GM06990 (cell line): ENCODE measurements at regions not wholly inside any gene's neighbourhood (a gene's known extent, or its start where the extent isn't known, plus 50 kb on each side); places are given as distances from the start of the nearest gene placed in this dataset.
A peak's percentile ranks its signal among the peaks of the same experiment; 100 is the strongest.
"Not testable (repeated sequence)": the region's sequence is repeated elsewhere in the genome, so short reads cannot be mapped to it uniquely, and the experiment has no call there.

Experiments
- DNase-seq: peaks from one replicate; pipeline ENCODE4 v3.0.0-alpha.2; 2011; ENCODE audit not compliant: insufficient read length; ENCODE audit errors: extremely low read depth
- H3K27me3 ChIP-seq: replicated peaks from 2 replicates; pipeline ENCODE4 v1.6.0; 2011; ENCODE audit warnings: low read length; ENCODE audit not compliant: control insufficient read depth, insufficient read depth
- H3K36me3 ChIP-seq: 2 replicates; pipeline ENCODE4 v1.5.1; 2011; ENCODE audit warnings: low read length; ENCODE audit not compliant: control insufficient read depth, insufficient read depth
- H3K4me3 ChIP-seq: replicated peaks from 2 replicates; pipeline ENCODE4 v1.5.1; 2011; ENCODE audit warnings: low read depth, mild to moderate bottlenecking, control low read depth, low read length
- CTCF ChIP-seq: IDR thresholded peaks from 2 replicates; pipeline ENCODE4 v1.5.1; 2011; ENCODE audit warnings: low read length, control low read depth, mild to moderate bottlenecking, inconsistent platforms; ENCODE audit not compliant: insufficient read depth, poor library complexity, severe bottlenecking

GRCh38 chr9:124084087-124084486 lies 72.5 kb downstream of the LHX2 start:
- no peaks in the 10 kb centered on the region for H3K36me3 ChIP-seq
- H3K27me3 ChIP-seq, result no peaks in the 10 kb centered on the region
- no peak overlapping the region for H3K4me3 ChIP-seq
- TF ChIP-seq CTCF, result no peak
- no peak for DNase-seq

GRCh38 chr9:124087226-124087625 lies 75.7 kb downstream of the LHX2 start:
- no peak for DNase-seq
- TF ChIP-seq CTCF, result no peak
- Histone ChIP-seq H3K27me3 (no peaks in the 10 kb centered on the region), H3K36me3 (no peaks in the 10 kb centered on the region), H3K4me3 (no peak overlapping the region)

GRCh38 chr9:124088476-124088837 lies 76.9 kb downstream of the LHX2 start:
- no peak overlapping the region for H3K4me3 ChIP-seq
- no peak for TF ChIP-seq CTCF
- H3K36me3 ChIP-seq, result no peaks in the 10 kb centered on the region
- H3K27me3 ChIP-seq, result no peaks in the 10 kb centered on the region
- DNase-seq, result no peak

- not testable (repeated sequence) for H3K27me3 ChIP-seq, H3K4me3 ChIP-seq, H3K36me3 ChIP-seq
- peak; percentile 43 for DNase-seq
These were observed 78.3 kb downstream of the LHX2 start for GRCh38 chr9:124089631-124090488.

- DNase-seq, result no peak
- Histone ChIP-seq H3K36me3 (no peaks in the 10 kb centered on the region), H3K27me3 (0 out of 2 replicates have a peak, but pooled peaks cover 1% of the 10 kb centered on the region), H3K4me3 (no peak overlapping the region)
- no peak for TF ChIP-seq CTCF
These were observed 86.8 kb downstream of the LHX2 start for GRCh38 chr9:124098141-124098905.

- no peak for TF ChIP-seq CTCF
- Histone ChIP-seq H3K36me3 (no peaks in the 10 kb centered on the region), H3K27me3 (0 out of 2 replicates have a peak, but pooled peaks cover 1% of the 10 kb centered on the region), H3K4me3 (no peak overlapping the region)
- no peak for DNase-seq
These were observed 88.3 kb downstream of the LHX2 start for GRCh38 chr9:124099860-124100259.
